ENCODE measurements at regions not wholly inside any gene's neighbourhood (a gene's known extent, or its start where the extent isn't known, plus 50 kb on each side); places are given as distances from the start of the nearest gene placed in this dataset.

GRCh38 chr18:21933931-21934765, 193.6 kb downstream of the MIB1 start:
- intact Hi-C loops (cut with micrococcal nuclease): no loop called here
- POLR2A ChIA-PET: no interaction called here
- TF ChIP-seq CEBPB (IDR thresholded peaks at IDR 0.05; ENCODE audit: low read depth) (no peak), EZH2phosphoT487 (IDR thresholded peaks at IDR 0.05; ENCODE audit: borderline replicate concordance) (no peak), EZH2 (IDR thresholded peaks at IDR 0.05) (no peak), RAD21 (IDR thresholded peaks at IDR 0.05; ENCODE audit: low read depth) (no peak), TCF7L2 (IDR thresholded peaks at IDR 0.05; ENCODE audit: borderline replicate concordance, extremely low read depth, insufficient read depth, insufficient read length) (no peak), FOSL1 (IDR thresholded peaks at IDR 0.05; ENCODE audit: low read depth) (no peak), ZFX (IDR thresholded peaks at IDR 0.05) (no peak), SIN3A (IDR thresholded peaks at IDR 0.05; ENCODE audit: low read depth) (no peak), ELF1 (IDR thresholded peaks at IDR 0.05; ENCODE audit: borderline replicate concordance, low read depth) (no peak), SRF (IDR thresholded peaks at IDR 0.05; ENCODE audit: low read depth) (no peak), POLR2A (IDR thresholded peaks at IDR 0.05; ENCODE audit: borderline replicate concordance, extremely low read depth, insufficient read depth, insufficient read length) (no peak), ZBTB33 (IDR thresholded peaks at IDR 0.05; ENCODE audit: extremely low read depth, insufficient replicate concordance, low read length) (no peak), SP1 (IDR thresholded peaks at IDR 0.05; ENCODE audit: low read depth) (no peak), YY1 (IDR thresholded peaks at IDR 0.05; ENCODE audit: extremely low read depth, insufficient replicate concordance, low read depth, low read length) (no peak), MAX (IDR thresholded peaks at IDR 0.05) (no peak), REST (IDR thresholded peaks at IDR 0.05; ENCODE audit: low read depth) (no peak), ZNF274 (IDR thresholded peaks at IDR 0.05; ENCODE audit: low read depth, low read length) (no peak), POLR2AphosphoS5 (IDR thresholded peaks at IDR 0.05; ENCODE audit: low read depth, low read length) (no peak)
- TF ChIP-seq, protein P1, sequence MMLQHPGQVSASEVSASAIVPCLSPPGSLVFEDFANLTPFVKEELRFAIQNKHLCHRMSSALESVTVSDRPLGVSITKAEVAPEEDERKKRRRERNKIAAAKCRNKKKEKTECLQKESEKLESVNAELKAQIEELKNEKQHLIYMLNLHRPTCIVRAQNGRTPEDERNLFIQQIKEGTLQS (IDR thresholded peaks at IDR 0.05): no peak
- Histone ChIP-seq H3K27ac (ENCODE audit: low read depth, low read length) (no peak overlapping the region), H3K9me3 (ENCODE audit: control insufficient read depth in 1 of 2, insufficient read depth in 1 of 2, low read depth in 1 of 2, low read length in 2 of 2) (no peaks in the 10 kb centered on the region), H4K20me1 (ENCODE audit: insufficient read depth) (no peaks in the 10 kb centered on the region), H3K9ac (ENCODE audit: low read length) (no peak overlapping the region), H3K36me3 (ENCODE audit: control insufficient read depth in 1 of 2, insufficient read depth in 2 of 2, low read length in 2 of 2) (no peaks in the 10 kb centered on the region), H3K79me2 (ENCODE audit: insufficient read depth, low read length) (no peaks in the 10 kb centered on the region), H2AFZ (ENCODE audit: low read depth, low read length, poor library complexity, severe bottlenecking) (no peak overlapping the region), H3K4me1 (ENCODE audit: control insufficient read depth in 1 of 2, insufficient read depth in 2 of 2, low read length in 2 of 2) (no peaks in the 10 kb centered on the region), H3K27me3 (ENCODE audit: insufficient read depth, low read length) (no peaks in the 10 kb centered on the region), H3K9me2 (ENCODE audit: insufficient read depth) (no peaks in the 10 kb centered on the region), H3K4me2 (ENCODE audit: low read length) (no peak overlapping the region), H3K4me3 (replicated peaks in 1 of 2; ENCODE audit: low read depth in 1 of 2, low read length in 2 of 2) (no peak overlapping the region)
- no TSS peak for BruUV-seq (replicated peaks)
- DNase-seq (ENCODE audit: low read depth, low spot score): no peak
- CTCF ChIA-PET: no interaction called here
- no peak for ATAC-seq
- RAD21 ChIA-PET (ENCODE audit: low non-redundant PET in 1 of 2, low total read pairs in 2 of 2, uncharacterized antibody in 2 of 2, unreplicated experiment in 2 of 2): no interaction called here

Measured in HCT116 (cell line).